Vagina (tissue), 2 donors: ENCODE measurements at regions not wholly inside any gene's neighbourhood (a gene's known extent, or its start where the extent isn't known, plus 50 kb on each side); places are given as distances from the start of the nearest gene placed in this dataset.
"Not testable (repeated sequence)": the region's sequence is repeated elsewhere in the genome, so short reads cannot be mapped to it uniquely, and the experiment has no call there.

ENCODE experiments used
- DNase-seq, 2 donors: peaks; one replicate each; pipeline ENCODE4 v3.0.0-alpha.2; 2017; ENCODE audit errors: extremely low spot score in 2 of 2
- H3K27ac ChIP-seq: fragments of 200-600 bp; sonication (generic); one replicate; pipeline ENCODE4 v1.5.1; 2019
- H3K27me3 ChIP-seq: fragments of 200-600 bp; sonication (generic); one replicate; pipeline ENCODE4 v1.5.1; 2019
- H3K36me3 ChIP-seq, 2 donors: fragments of 200-600 bp; sonication (generic); one replicate each; pipeline ENCODE4 v1.5.1; 2017 to 2019
- H3K4me1 ChIP-seq: fragments of 200-600 bp; sonication (generic); one replicate; pipeline ENCODE4 v1.5.1; 2019
- H3K4me3 ChIP-seq, 2 donors: fragments of 200-600 bp; sonication (generic); 1 replicate in 1 of 2; 2 replicates in 1 of 2; pipeline ENCODE4 v1.5.1; 2016 to 2019
- H3K9me3 ChIP-seq: fragments of 200-600 bp; sonication (generic); one replicate; pipeline ENCODE4 v1.5.1; 2019
- POLR2A ChIP-seq, 2 donors: fragments of 450-650 bp; IDR thresholded peaks; one replicate each; pipeline ENCODE4 v1.6.1; 2017; ENCODE audit warnings: antibody characterized with exemption in 2 of 2, mild to moderate bottlenecking in 2 of 2, moderate library complexity in 2 of 2
- POLR2AphosphoS5 ChIP-seq, 2 donors: sonication (generic); formaldehyde crosslinking; IDR thresholded peaks; one replicate each; pipeline ENCODE4 v1.9.0; 2017; ENCODE audit warnings: antibody characterized with exemption in 2 of 2, mild to moderate bottlenecking in 2 of 2, low read depth in 1 of 2; ENCODE audit not compliant: insufficient read depth in 1 of 2
- intact Hi-C: fragments of 100-400 bp; cut with DNase I; formaldehyde crosslinking; loops from one replicate; pipeline ENCODE4 v1.15.1; 2023
- TF ChIP-seq, protein P1 (sequence below), 3 experiments: fragments of 450-650 bp in 2 of 3; fragments of 200-600 bp in 1 of 3; sonication (generic) in 1 of 3; IDR thresholded peaks; one replicate each; pipeline ENCODE4 v1.5.1; 2017 to 2019; ENCODE audit warnings: antibody characterized with exemption in 3 of 3, mild to moderate bottlenecking in 2 of 3, moderate library complexity in 2 of 3

DNA sequence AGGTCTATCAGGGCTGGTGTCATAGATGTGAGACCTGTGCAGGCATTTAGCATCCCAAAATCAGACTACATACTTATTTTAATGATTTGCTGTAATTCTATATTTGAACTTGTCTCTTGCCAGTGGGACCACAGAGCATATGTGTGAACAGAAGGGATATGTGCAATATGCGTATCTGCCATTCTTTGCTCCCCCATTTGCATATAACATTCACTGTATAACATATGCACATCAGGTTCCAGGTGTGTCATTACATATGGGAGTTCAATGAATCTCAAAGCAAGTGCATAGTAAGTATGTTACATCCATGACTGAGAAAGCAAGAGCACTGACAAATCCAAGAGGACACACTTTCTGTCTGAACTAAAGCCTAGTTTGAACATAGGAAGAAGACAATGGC, 1115.1 kb upstream of the CNTN5 start:
- no peaks in the 10 kb centered on the region for H3K27me3 ChIP-seq
- DNase-seq, result no peak
- H3K4me1 ChIP-seq, result no peaks in the 10 kb centered on the region
- TF ChIP-seq POLR2AphosphoS5 (IDR thresholded peaks at IDR 0.05; ENCODE audit: insufficient read depth in 1 of 2, low read depth in 1 of 2) (no peak), POLR2A (IDR thresholded peaks at IDR 0.05) (no peak)
- TF ChIP-seq, protein P1, sequence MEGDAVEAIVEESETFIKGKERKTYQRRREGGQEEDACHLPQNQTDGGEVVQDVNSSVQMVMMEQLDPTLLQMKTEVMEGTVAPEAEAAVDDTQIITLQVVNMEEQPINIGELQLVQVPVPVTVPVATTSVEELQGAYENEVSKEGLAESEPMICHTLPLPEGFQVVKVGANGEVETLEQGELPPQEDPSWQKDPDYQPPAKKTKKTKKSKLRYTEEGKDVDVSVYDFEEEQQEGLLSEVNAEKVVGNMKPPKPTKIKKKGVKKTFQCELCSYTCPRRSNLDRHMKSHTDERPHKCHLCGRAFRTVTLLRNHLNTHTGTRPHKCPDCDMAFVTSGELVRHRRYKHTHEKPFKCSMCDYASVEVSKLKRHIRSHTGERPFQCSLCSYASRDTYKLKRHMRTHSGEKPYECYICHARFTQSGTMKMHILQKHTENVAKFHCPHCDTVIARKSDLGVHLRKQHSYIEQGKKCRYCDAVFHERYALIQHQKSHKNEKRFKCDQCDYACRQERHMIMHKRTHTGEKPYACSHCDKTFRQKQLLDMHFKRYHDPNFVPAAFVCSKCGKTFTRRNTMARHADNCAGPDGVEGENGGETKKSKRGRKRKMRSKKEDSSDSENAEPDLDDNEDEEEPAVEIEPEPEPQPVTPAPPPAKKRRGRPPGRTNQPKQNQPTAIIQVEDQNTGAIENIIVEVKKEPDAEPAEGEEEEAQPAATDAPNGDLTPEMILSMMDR (IDR thresholded peaks at IDR 0.05), result no peak
- H3K27ac ChIP-seq, result no peak overlapping the region
- H3K4me3 ChIP-seq, result no peak overlapping the region
- intact Hi-C loops, result no loop called here
- H3K36me3 ChIP-seq, result no peaks in the 10 kb centered on the region
- H3K9me3 ChIP-seq, result no peaks in the 10 kb centered on the region

DNA sequence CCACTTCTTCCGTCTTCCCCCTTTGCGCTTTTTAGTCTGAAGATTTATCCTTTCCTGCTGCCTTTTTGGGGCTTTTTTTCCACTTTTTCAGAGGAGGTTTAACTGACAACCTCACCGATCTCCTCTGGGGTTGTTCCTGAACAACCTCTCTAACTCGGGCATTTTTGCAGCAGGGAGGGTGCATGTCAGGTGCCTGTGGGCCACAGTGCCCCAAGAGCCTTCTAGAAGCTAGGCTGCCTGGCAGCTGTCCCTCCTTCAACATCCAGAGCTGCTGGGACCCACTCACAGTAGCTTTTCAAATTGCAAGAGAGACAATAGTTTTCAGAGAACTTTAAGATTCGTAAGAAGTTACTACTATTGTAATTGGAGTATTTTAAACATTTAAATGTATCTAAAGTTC, 1112.4 kb upstream of the CNTN5 start:
- Histone ChIP-seq H3K27ac (no peak overlapping the region), H3K4me3 (no peak overlapping the region), H3K9me3 (no peaks in the 10 kb centered on the region), H3K36me3 (no peaks in the 10 kb centered on the region), H3K4me1 (no peaks in the 10 kb centered on the region), H3K27me3 (no peaks in the 10 kb centered on the region)
- DNase-seq, result no peak
- TF ChIP-seq, protein P1 (IDR thresholded peaks at IDR 0.05), result no peak
- TF ChIP-seq POLR2AphosphoS5 (IDR thresholded peaks at IDR 0.05; ENCODE audit: insufficient read depth in 1 of 2, low read depth in 1 of 2) (no peak), POLR2A (IDR thresholded peaks at IDR 0.05) (no peak)
- intact Hi-C loops, result no loop called here

DNA sequence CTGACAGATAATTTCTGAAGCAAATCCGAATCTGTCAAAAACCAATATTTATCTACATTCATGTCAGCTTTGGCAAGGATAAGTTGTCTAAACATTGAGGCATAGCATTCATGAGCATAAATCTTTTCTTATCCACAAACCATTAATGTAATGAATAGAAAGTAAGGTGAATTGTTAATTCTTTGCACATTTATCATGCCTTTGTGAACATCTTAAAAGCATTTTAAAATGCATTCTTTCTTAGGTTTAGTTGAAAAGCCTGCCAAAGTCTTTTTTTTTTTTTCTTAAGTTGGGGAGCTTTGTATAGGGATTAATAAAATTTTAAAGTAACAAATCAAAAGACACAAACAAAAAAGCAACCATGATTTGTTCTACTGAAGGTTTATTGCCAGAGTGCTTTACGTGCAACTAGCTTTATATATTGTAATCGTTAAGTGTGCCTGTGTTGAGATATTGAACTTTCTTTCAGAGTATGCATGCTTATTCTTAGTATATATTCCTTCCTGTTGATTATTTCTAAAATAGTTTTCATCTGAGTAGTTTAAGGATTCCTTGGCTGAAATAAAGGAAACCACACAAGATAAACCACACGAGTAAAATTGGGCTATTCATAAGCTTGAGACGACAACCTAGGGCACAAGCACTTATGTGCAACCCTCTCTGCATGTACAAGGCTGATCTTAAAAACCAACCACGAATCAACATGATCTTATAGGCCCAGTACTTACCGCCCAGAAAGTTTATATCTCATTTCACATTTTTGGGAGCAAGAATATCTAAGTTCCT, 1110.9 kb upstream of the CNTN5 start:
- Histone ChIP-seq H3K4me1 (no peaks in the 10 kb centered on the region), H3K36me3 (no peaks in the 10 kb centered on the region), H3K27me3 (no peaks in the 10 kb centered on the region), H3K4me3 (no peak overlapping the region), H3K27ac (no peak overlapping the region), H3K9me3 (no peaks in the 10 kb centered on the region)
- no peak for DNase-seq
- intact Hi-C loops, result no loop called here
- TF ChIP-seq POLR2A (IDR thresholded peaks at IDR 0.05) (no peak), POLR2AphosphoS5 (IDR thresholded peaks at IDR 0.05; ENCODE audit: insufficient read depth in 1 of 2, low read depth in 1 of 2) (no peak)
- TF ChIP-seq, protein P1 (IDR thresholded peaks at IDR 0.05), result no peak

- no peak for DNase-seq
- Histone ChIP-seq H3K27me3 (no peaks in the 10 kb centered on the region), H3K4me3 (no peak overlapping the region), H3K36me3 (no peaks in the 10 kb centered on the region), H3K9me3 (no peaks in the 10 kb centered on the region), H3K27ac (no peak overlapping the region), H3K4me1 (no peaks in the 10 kb centered on the region)
- no peak for TF ChIP-seq POLR2AphosphoS5 (IDR thresholded peaks at IDR 0.05; ENCODE audit: insufficient read depth in 1 of 2, low read depth in 1 of 2)
- TF ChIP-seq, protein P1 (IDR thresholded peaks at IDR 0.05), result no peak
- no peak for TF ChIP-seq POLR2A (IDR thresholded peaks at IDR 0.05)
- intact Hi-C loops, result no loop called here
Measured at GRCh38 chr11:97912629-97913028, 1108.1 kb upstream of the CNTN5 start.

DNA sequence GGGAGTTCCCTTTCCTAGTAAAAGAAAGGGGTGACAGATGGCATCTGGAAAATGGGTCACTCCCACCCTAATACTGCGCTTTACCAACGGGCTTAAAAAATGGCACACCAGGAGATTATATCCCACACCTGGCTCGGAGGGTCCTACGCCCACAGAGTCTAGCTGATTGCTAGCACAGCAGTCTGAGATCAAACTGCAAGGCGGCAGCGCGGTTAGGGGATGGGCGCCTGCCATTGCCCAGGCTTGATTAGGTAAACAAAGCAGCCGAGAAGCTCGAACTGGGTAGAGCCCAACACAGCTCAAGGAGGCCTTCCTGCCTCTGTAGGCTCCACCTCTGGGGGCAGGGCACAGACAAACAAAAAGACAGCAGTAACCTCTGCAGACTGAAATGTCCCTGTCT, 1097.8 kb upstream of the CNTN5 start:
- H3K4me1 ChIP-seq, intact Hi-C loops, H3K36me3 ChIP-seq, DNase-seq, H3K9me3 ChIP-seq, H3K27ac ChIP-seq, H3K4me3 ChIP-seq, H3K27me3 ChIP-seq: not testable (repeated sequence)
